PC-3 (cell line): ENCODE measurements at regions not wholly inside any gene's neighbourhood (a gene's known extent, or its start where the extent isn't known, plus 50 kb on each side); places are given as distances from the start of the nearest gene placed in this dataset.
"Not testable (repeated sequence)": the region's sequence is repeated elsewhere in the genome, so short reads cannot be mapped to it uniquely, and the experiment has no call there.

ENCODE experiments used
- ATAC-seq: fragments of 200-7000 bp; cut with Tn5 transposase; 2 replicates; pipeline ENCODE4 v1.9.1; 2020; ENCODE audit warnings: mild to moderate bottlenecking, moderate library complexity
- BruUV-seq: library from RNA; stranded (reverse); fragments of 400-500 nt; replicated peaks from 2 replicates; lab custom pipeline; 2021; lab: Mats Ljungman, UMichigan
- CTCF ChIA-PET: fragments of 300-600 bp; sonication (Branson Sonifier 250); formaldehyde crosslinking; loops from one replicate; lab custom pipeline; 2022; ENCODE audit warnings: antibody characterized with exemption; lab: Charles Lee
- POLR2A ChIA-PET: fragments of 300-600 bp; sonication (Branson Sonifier 250); formaldehyde crosslinking; loops from one replicate; lab custom pipeline; 2022; ENCODE audit warnings: antibody characterized with exemption; ENCODE audit not compliant: unreplicated experiment; lab: Charles Lee
- DNase-seq: peaks from one replicate; pipeline ENCODE4 v3.0.0-alpha.2; 2015
- H2AFZ ChIP-seq: fragments of 300-600 bp; sonication (generic); 2 replicates; pipeline ENCODE4 v1.6.0; 2016; ENCODE audit warnings: antibody characterized with exemption, low read length
- H3F3A ChIP-seq: fragments of 300-600 bp; sonication (generic); one replicate; pipeline ENCODE4 v1.6.0; 2017; ENCODE audit warnings: antibody characterized with exemption, low read length, control low read depth, mild to moderate bottlenecking; ENCODE audit not compliant: unreplicated experiment
- H3K27ac ChIP-seq: fragments of 300-600 bp; sonication (generic); 2 replicates; pipeline ENCODE4 v1.5.1; 2016; ENCODE audit warnings: mild to moderate bottlenecking, low read length
- H3K27me3 ChIP-seq: fragments of 300-600 bp; sonication (generic); 2 replicates; pipeline ENCODE4 v1.6.1; 2016; ENCODE audit warnings: low read length, mixed read lengths
- H3K36me3 ChIP-seq: fragments of 300-600 bp; sonication (generic); 2 replicates; pipeline ENCODE4 v1.6.1; 2016; ENCODE audit warnings: low read depth, mixed run types, low read length, mixed read lengths
- H3K4me1 ChIP-seq: fragments of 300-600 bp; sonication (generic); 2 replicates; pipeline ENCODE4 v1.5.1; 2016; ENCODE audit warnings: low read length; ENCODE audit not compliant: insufficient read depth
- H3K4me2 ChIP-seq: fragments of 300-600 bp; sonication (generic); 2 replicates; pipeline ENCODE4 v1.6.0; 2016; ENCODE audit warnings: low read length
- H3K4me3 ChIP-seq: fragments of 300-600 bp; sonication (generic); 2 replicates; pipeline ENCODE4 v1.5.1; 2016; ENCODE audit warnings: mild to moderate bottlenecking, low read length, mixed read lengths
- H3K79me2 ChIP-seq: fragments of 300-600 bp; sonication (generic); 2 replicates; pipeline ENCODE4 v1.6.1; 2017; ENCODE audit warnings: low read length, mixed read lengths
- H3K9ac ChIP-seq: fragments of 300-600 bp; sonication (generic); 2 replicates; pipeline ENCODE4 v1.6.0; 2016; ENCODE audit warnings: mild to moderate bottlenecking, low read length
- H3K9me2 ChIP-seq: fragments of 300-600 bp; sonication (generic); replicated peaks from 2 replicates; pipeline ENCODE4 v1.6.1; 2016; ENCODE audit warnings: mixed run types, low read length, mixed read lengths
- H3K9me3 ChIP-seq: fragments of 300-600 bp; sonication (generic); 2 replicates; pipeline ENCODE4 v1.6.1; 2016; ENCODE audit warnings: low read length, mixed read lengths
- H4K20me1 ChIP-seq: fragments of 300-600 bp; sonication (generic); 2 replicates; pipeline ENCODE4 v1.6.1; 2016; ENCODE audit warnings: low read length, mixed read lengths
- EZH2 ChIP-seq: fragments of 300-600 bp; sonication (generic); IDR thresholded peaks from one replicate; pipeline ENCODE4 v1.6.1; 2017; ENCODE audit warnings: antibody characterized with exemption, mild to moderate bottlenecking, low read length; ENCODE audit not compliant: unreplicated experiment
- EZH2phosphoT487 ChIP-seq: fragments of 300-600 bp; sonication (generic); IDR thresholded peaks from 2 replicates; pipeline ENCODE4 v1.6.1; 2018; ENCODE audit warnings: mild to moderate bottlenecking, antibody characterized with exemption, low read length, borderline replicate concordance
- intact Hi-C: fragments of 100-400 bp; cut with micrococcal nuclease; formaldehyde crosslinking; loops from 2 replicates; pipeline ENCODE4 v1.9.0; 2023
- TF ChIP-seq, protein P1 (sequence below): fragments of 300-600 bp; sonication (generic); conservative IDR thresholded peaks from 2 replicates; pipeline ENCODE4 v1.5.1; 2017; ENCODE audit warnings: antibody characterized with exemption, low read depth, mild to moderate bottlenecking, low read length

DNA sequence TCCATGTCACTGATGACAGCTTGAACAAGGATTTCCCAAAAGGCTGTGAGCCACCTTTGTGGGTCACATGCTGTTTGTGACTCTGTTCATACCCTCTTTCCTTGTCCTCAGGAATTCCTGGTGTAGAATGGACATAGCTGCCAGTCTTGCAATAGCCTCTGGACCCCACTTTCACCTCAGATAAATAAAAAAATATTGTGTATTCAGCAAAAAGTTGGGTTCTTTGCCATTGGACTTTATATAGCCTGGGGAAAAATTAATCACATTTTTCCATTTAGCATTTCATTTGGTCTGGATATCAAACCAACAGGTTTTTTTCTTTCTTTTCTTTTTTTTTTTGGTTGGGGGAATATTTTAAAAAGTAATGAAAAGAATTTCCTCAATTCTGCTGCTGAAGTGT lies 144.8 kb downstream of the PDCD6IP start:
- no peak overlapping the region for H3K4me2 ChIP-seq
- H4K20me1 ChIP-seq: no peaks in the 10 kb centered on the region
- ChIA-PET POLR2A (no interaction called here), CTCF (no interaction called here)
- H3K9me2 ChIP-seq: no peaks in the 10 kb centered on the region
- no peaks in the 10 kb centered on the region for H3F3A ChIP-seq
- no peak overlapping the region for H2AFZ ChIP-seq
- no peak for TF ChIP-seq EZH2
- TF ChIP-seq, protein P1, sequence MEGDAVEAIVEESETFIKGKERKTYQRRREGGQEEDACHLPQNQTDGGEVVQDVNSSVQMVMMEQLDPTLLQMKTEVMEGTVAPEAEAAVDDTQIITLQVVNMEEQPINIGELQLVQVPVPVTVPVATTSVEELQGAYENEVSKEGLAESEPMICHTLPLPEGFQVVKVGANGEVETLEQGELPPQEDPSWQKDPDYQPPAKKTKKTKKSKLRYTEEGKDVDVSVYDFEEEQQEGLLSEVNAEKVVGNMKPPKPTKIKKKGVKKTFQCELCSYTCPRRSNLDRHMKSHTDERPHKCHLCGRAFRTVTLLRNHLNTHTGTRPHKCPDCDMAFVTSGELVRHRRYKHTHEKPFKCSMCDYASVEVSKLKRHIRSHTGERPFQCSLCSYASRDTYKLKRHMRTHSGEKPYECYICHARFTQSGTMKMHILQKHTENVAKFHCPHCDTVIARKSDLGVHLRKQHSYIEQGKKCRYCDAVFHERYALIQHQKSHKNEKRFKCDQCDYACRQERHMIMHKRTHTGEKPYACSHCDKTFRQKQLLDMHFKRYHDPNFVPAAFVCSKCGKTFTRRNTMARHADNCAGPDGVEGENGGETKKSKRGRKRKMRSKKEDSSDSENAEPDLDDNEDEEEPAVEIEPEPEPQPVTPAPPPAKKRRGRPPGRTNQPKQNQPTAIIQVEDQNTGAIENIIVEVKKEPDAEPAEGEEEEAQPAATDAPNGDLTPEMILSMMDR: no peak
- no peak overlapping the region for H3K9ac ChIP-seq
- peaks cover 23% of the 10 kb centered on the region; the same call in 1 of the 2 replicates for H3K27me3 ChIP-seq
- no peaks in the 10 kb centered on the region for H3K79me2 ChIP-seq
- no peaks in the 10 kb centered on the region for H3K9me3 ChIP-seq
- DNase-seq: no peak
- no peak overlapping the region for H3K27ac ChIP-seq
- ATAC-seq: no peak
- no peaks in the 10 kb centered on the region for H3K4me1 ChIP-seq
- no TSS peak for BruUV-seq
- H3K4me3 ChIP-seq: no peak overlapping the region
- intact Hi-C loops: no loop called here
- no peaks in the 10 kb centered on the region for H3K36me3 ChIP-seq

DNA sequence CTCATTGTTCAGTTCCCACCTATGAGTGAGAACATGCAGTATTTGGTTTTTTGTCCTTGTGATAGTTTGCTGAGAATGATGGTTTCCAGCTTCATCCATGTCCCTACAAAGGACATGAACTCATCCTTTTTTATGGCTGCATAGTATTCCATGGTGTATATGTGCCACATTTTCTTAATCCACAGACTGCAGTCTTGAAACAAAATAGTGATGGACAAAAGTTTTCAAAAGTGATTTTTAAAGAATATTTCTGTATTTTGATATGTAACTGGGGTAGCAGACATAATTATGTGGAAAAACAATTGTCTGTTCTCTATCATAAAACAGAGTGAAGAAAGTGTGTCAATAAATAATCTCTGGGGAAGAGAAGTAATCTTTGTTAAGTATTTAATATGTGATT lies 148.2 kb downstream of the PDCD6IP start:
- H3K9ac ChIP-seq, BruUV-seq, H2AFZ ChIP-seq, H3K79me2 ChIP-seq, H3K4me3 ChIP-seq, H3K9me3 ChIP-seq, H3K4me1 ChIP-seq, H4K20me1 ChIP-seq, H3K4me2 ChIP-seq, DNase-seq, H3K27ac ChIP-seq, H3K36me3 ChIP-seq, ATAC-seq, H3F3A ChIP-seq, CTCF ChIA-PET, intact Hi-C loops, H3K9me2 ChIP-seq, POLR2A ChIA-PET: not testable (repeated sequence)
- H3K27me3 ChIP-seq: peaks cover 36% of the 10 kb centered on the region

DNA sequence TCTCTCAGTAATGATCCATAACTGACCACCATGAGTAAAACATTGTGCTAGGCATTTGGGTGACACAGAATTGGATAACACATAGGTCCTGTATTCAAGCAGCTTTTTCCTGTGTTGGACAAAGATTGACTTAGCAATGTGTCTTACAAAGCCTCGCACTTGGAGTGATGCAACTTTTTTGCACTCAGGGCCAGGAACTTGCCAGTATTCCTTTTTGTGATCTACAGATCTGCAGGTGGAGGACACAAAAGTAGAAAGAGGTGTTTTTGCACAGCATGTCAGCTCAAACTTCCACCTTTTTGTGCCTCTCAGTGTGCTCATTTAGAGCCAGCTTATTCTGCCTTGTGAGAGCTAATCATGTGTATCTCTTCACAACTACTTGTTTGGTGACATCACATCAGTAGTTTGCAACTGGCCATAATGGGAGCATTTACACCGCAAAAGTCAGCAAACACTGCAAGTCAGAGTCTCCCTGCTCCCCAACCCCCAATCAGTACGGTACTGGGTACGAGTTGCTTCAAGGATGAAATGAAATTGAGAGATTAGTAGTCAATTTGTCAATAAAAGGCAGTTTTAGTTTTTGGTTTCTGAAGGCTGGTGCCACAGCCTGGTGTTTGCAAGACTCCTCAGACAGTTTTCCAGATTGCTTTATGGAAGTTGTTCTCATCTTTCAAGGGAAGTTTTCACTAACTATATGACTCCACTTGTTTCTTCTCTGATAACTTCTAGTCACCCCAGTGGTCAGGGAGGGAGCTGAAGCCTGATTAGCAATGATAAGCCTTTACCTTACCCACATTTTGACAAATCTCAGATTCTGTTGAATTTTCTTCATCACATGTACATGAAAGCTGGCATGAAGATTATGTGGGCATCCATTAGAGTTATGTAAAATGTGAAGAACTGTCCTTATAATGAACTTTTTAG lies 149.1 kb downstream of the PDCD6IP start:
- Histone ChIP-seq H2AFZ (no peak overlapping the region), H3K27ac (no peak overlapping the region), H3K36me3 (no peaks in the 10 kb centered on the region), H4K20me1 (no peaks in the 10 kb centered on the region), H3K27me3 (peaks cover 45% of the 10 kb centered on the region), H3K79me2 (no peaks in the 10 kb centered on the region), H3K4me2 (no peak overlapping the region), H3K4me3 (no peak overlapping the region), H3K9me2 (no peaks in the 10 kb centered on the region), H3K9me3 (no peaks in the 10 kb centered on the region), H3F3A (no peaks in the 10 kb centered on the region), H3K9ac (no peak overlapping the region), H3K4me1 (no peaks in the 10 kb centered on the region)
- TF ChIP-seq, protein P1: no peak
- TF ChIP-seq EZH2 (no peak), EZH2phosphoT487 (no peak)
- DNase-seq (no peak), ATAC-seq (no peak)
- CTCF ChIA-PET: no interaction called here
- POLR2A ChIA-PET: no interaction called here
- intact Hi-C loops: no loop called here
- no TSS peak for BruUV-seq
